ENCODE measurements at regions not wholly inside any gene's neighbourhood (a gene's known extent, or its start where the extent isn't known, plus 50 kb on each side); places are given as distances from the start of the nearest gene placed in this dataset.

DNA sequence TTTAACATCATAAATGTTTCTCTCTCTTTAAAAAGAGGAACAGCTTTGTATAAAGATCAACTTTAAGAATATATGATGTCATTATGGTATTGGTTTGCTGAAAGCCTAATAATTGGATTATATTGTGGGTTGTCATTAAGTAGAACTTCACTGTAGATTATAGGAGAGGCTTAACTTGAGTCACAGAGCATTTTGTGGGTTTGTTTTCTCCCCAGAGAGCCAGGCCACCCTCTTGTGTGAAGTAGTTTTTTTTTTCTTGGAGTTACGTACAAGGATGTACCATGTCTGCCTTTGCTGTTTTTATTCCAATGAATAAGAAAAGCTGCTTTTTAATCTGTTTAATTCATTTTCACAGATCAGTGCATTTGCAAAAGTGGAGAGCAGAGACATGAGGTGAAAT lies 354.8 kb upstream of the TBL1XR1 start:
- in situ Hi-C loops (cut with HindIII; ENCODE audit: low sequenced_read_pairs), result no loop called here

DNA sequence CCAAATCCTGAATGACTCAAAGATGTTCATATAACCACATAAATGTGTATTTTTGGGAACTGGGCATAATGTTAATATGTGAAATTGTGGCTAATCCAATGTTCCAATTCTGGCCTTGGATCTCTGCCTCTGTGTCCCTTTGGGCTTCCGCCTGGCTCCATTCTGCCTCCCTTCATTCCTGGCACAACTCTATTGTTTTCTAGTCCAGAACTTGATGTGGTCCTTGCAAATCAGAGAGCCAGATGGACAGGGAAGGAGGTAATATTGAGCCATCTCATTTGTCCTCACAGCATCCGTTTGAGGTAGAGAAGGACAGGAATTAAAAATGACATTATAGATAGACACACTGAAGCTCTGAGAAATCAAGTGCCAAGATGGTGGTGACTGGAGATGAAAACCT lies 355.7 kb upstream of the TBL1XR1 start:
- in situ Hi-C loops (cut with HindIII; ENCODE audit: low sequenced_read_pairs), result no loop called here

DNA sequence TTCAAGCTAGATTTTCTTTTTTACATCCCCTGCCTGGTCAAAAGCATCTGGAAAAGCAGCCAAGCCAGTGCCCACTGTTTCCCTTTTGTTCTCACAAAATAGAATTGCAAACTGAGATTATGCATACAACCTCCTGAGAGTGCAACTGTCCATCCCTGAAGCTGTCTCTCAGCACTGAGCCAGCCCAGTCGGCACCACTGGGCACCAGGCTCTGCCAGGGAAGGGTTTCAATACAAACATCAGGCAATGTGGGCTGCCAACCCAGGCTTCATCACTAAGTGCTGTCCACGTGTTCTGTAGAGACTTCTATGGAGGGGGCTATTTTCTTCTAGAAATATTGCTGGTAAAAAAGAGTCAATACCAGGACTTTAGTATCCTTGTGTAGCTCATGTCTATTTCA lies 356.3 kb upstream of the TBL1XR1 start:
- in situ Hi-C loops (cut with HindIII; ENCODE audit: low sequenced_read_pairs), result no loop called here

DNA sequence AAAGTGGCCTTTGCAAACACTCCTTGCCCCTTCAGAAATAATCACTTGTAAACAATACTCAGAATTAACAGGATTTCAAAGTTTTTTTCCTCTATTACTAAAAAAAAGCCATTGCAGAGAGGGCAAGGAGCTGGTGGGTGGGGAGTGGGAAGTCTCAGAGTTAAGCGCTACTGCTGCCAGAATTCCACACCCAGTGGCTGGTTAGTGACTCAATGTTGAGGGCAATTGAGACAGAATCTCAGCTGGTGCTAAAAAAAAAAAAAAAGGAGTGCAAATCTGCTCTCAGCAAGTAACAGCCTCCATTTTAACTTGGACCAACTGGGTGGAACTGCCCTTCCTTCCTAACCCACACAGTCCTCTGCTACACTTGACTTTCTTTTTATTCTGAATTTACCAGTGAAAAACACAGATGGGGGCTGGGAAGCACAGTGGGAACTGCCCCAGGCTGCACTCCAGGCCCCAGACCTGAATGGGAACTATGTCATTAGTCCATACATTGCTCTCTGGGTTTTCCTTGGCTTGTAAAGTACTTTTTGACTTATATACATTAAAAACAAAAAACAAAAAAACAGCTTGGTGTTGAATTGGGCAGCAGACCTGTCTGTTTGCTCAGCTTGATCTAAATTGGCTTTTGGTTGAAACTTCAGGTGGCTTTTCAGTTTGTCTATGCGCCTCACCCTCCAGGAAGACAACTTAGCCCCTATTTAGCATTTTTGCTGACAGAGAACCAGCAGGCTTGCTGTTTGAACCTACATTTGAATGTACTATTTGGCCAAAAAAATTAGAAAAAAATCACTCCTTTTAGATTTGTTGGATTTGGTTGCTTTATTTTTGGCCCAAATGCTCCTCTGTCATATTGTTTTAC lies 357.8 kb upstream of the TBL1XR1 start:
- in situ Hi-C loops (cut with HindIII; ENCODE audit: low sequenced_read_pairs), result no loop called here

DNA sequence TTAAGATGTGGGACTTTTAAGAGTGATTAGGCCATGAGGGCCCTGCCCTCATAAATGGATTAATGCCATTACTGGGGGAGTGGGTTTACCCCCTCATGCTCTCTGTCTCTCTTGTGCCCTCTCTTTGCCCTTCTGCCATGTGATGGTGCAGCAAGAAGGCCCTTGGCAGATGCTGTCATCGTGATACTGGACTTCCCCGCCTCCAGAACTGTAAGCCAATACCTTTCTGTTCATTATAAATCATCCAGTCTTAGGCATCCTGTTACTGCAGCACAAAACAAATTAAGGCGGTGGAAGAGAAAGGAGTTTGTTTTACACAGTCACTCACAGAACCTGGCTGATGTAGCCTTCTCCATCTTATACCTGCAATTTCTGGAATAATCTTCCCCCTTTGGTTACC lies 360.3 kb upstream of the TBL1XR1 start:
- in situ Hi-C loops (cut with HindIII; ENCODE audit: low sequenced_read_pairs), result no loop called here

DNA sequence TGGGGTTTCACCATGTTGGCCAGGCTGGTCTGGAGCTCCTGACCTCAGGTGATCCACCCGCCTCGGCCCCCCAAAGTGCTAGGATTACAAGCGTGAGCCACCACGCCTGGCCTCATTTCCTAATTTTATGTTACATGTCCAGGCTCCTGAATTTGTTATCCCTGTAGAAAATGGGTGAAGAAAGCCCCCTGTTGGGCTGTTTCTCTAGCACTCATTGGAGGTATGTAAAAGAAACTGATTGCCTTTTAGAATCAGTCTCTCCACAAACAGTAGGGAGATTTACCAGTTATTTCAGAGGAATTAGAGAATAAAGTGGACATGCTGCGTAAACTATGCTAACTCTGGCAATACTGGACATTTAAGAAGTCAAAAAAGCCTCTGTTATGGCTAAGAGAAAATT lies 364.1 kb upstream of the TBL1XR1 start:
- in situ Hi-C loops (cut with HindIII; ENCODE audit: low sequenced_read_pairs), result no loop called here

DNA sequence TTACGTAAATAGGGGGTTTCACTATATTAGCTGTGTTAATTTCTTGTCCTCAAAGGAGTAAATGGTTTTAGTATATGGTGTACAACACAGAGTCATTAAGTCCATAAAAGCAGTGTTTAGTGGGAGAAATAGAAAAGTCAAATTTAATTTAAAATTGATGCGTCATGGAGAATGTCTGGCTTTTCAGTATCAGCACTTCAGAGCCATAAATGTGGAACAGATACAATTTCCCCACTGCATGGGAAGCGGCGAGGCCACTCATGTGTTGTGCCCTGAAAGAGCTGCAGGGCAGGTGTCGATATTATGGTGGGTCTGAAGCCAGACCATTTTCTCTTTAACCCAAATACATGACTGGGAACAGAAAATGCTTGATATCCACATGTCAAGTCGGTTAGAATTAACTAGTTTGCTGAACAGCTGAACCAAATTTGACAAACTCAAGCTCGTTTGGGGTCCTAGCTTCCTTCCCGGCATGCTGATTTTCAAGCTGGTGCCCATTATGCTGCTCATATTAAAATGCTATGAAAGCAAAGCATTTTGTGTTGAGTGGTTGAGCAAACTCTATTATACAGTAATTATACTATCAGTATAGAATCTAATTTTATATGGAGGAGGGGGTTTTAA lies 364.6 kb upstream of the TBL1XR1 start:
- in situ Hi-C loops (cut with HindIII; ENCODE audit: low sequenced_read_pairs), result no loop called here

DNA sequence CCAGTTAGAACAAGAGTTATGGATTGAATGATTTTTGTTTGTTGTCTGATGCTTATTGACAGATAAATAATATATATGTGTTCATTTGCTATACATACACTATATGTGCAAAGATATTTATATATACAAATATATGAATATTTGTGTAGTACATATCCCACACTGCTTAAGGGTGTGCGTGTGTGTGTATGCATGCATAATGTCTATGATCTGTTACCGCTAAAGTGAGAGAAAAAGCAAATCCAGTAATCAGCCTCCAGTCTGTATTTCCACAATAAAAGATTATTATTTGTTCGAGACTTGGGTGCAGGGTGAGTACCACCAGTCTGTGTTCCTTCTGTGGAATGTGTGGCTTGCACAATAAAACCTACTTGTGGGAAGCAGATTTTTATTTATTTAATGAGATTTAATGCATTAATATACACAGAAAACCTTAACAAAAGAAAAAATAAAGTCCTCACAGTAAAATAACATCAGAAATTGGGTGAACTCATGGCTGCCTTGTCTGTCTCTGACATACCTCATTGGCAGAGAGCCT lies 366.0 kb upstream of the TBL1XR1 start:
- in situ Hi-C loops (cut with HindIII; ENCODE audit: low sequenced_read_pairs), result no loop called here

DNA sequence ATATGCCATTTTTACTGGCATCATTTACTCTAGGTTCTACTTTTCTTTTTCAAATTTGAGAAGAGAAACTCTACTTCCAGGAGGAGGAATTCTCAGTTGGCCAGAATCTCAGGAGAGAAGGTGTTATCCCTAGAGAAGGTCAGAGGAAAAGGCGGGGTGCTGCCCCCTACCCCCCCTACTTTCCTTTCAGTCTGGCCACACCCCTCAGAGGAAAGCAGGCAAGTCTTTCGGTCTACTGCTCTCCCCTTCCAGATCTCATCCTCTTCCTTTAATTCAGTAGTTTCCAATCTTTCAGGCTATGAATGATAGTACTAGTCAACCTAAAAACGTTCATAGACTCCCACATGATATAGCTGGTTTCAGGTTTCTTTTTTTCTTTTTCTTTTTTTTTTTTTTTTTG lies 366.5 kb upstream of the TBL1XR1 start:
- in situ Hi-C loops (cut with HindIII; ENCODE audit: low sequenced_read_pairs), result no loop called here

DNA sequence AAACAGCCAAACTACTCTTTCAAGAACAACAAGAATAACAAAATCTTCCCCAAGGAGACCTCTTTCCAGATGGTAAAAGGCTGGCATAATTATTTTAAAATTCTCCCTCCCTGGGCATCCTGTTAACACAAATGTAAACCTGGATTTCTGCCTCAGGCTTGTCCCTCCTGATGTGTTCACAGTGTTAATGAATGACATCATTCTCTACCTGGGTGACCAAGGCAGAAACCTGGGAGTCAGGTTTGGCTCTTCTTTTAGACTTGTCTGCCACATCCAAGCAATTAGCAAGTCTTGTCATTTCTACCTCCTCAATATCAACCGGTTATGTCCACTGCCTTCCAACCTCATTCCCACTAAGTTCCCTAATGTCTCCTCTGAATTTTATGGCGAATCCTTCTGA lies 368.7 kb upstream of the TBL1XR1 start:
- in situ Hi-C loops (cut with HindIII; ENCODE audit: low sequenced_read_pairs), result no loop called here

DNA sequence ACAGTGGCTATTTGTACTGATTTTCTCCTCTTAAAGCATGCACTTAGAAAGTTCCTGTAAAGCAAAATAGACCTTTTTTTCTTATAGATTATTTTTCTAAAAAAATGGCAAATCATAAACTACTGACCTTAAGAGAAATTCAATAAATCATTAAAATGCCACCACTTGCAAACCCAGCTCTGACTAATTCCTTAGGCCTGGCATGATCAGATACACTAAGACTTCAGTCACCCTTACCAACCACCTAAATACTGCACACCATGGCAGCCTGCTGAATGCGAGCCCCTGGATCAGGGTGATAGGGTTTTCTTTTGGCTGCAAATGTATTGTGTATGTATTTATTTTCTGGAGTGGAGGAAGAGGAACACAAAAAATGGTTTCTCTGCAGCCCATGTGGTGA lies 370.6 kb upstream of the TBL1XR1 start:
- in situ Hi-C loops (cut with HindIII; ENCODE audit: low sequenced_read_pairs), result no loop called here

DNA sequence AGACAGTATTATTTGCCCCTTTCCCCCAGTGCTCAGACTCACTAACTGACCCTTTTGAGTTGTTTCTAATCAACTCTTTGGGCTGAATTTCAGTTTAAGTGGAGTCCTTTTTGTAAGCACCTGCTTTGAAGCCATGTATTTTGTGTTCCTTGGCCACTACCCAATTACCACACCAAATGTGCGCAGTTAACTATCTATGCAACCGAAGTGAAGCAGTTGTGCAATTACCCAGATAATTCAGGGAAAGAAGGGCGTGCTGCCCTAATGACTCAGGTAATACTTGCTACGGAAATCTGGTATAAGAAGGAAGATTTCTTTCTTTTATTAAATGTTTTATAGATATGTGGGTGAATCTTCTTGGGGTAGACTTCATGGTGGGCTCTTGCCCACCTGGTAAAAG lies 371.9 kb upstream of the TBL1XR1 start:
- in situ Hi-C loops (cut with HindIII; ENCODE audit: low sequenced_read_pairs), result no loop called here

DNA sequence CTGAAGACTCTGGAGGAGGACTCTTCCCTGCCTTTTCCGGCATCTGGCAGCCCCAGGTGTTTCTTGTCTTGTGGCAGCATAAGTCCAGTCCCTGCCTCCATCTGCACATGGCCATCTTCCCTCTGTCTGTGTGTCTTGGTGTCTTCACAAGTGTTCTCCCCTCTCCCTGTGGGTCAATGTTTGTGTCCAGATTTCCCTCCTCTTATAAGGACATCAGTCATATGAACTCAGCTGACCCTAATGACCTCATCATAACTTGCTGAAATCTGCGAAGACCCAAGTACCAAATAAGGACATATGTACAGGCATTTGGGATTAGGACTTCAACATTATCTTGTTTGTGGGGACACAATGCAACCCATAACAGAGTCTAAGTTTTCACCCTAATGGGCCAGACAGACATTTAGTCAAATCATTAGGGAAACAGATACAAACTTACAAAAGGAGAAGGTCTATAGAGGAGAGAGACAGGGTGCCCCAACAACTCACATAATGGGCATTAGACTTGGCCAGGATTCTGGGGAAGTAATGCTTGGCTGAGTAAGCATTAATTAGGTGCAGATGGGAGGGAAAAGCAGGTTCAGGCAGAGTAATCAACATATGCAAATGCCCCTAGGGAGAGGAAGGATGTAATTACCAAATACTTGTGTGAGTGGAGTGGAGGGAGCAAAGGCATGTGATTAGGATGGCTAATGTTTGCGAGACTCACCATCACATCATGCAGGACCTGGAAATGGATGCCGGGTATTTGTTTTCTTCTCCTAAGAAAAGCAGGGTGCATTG lies 372.8 kb upstream of the TBL1XR1 start:
- in situ Hi-C loops (cut with HindIII; ENCODE audit: low sequenced_read_pairs), result no loop called here

DNA sequence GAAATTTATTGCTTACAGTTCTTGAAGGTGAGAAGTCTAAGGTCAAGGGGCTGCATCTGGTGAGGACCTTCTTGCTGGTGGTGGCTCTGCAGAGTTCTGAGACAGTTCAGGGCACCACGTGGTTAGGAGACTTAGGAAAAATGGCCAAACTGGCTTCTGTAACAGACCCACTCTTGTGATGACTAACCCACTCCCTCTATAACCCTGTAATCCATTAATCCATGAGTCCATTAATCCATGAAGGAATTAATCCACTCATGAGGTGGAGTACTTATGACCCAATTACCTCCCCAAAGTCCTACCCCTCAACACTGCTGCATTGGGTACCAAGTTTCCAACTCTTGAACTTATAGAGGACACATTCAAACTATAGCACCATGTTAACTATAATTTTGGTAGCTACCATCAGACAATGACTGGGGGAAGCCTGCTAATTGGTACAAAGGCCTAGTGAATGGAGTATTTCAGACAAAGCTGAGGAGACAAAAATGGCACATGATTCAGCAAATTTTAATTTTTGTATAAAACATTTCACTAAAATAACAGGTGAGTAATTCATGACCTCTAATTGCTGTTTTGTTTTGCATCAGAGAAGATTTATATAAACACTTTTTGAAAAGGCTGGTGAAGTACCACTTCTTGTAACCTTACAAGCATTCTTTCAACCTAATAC lies 374.1 kb upstream of the TBL1XR1 start:
- in situ Hi-C loops (cut with HindIII; ENCODE audit: low sequenced_read_pairs), result no loop called here

DNA sequence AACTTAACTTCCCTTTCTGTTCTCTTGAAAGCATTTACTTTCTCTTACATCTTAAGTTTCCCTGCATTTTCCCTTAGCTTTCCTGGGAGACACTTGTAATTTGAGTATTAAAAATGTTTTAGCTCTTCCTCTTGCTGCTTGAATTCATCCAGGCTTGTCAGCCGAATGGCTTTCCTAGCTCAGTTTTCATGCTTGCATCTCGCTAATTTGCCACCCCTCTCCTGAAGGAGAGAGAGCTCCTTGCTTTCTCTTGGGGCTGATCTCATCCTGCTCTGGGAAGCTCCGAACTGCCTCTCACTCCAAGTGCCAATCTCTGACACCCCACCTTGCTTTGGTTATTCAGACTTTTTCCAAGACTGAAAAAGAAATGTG lies 374.6 kb upstream of the TBL1XR1 start:
- in situ Hi-C loops (cut with HindIII; ENCODE audit: low sequenced_read_pairs), result no loop called here

DNA sequence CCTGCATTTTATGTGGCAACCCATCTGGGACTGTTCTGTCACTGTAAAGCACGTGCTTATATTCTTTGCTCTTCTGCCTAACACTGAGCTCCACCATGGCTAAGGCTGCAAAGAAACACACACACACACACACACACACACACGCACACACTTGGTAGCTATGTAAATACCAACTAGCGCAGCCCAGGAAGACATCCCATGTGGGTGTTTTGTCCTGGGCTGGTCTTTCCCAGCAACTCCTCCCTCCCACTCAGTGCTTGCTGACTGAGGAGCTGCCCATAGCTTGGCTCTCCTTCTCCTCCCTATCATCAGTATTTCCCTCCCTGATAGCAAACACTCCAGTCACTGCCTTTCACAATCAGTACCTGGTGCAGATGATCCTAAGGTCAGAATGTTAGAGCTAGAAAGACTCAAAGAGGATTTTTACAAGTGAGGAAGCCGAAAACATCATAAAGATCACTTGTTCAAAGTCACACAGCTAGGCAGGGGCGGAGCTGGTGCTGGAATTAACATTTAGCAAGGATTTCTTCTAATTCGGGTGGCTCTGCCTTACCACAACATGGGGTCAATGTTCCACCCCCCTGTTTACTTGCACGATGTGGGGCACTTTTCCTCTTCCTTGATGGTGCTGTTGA lies 377.1 kb upstream of the TBL1XR1 start:
- in situ Hi-C loops (cut with HindIII; ENCODE audit: low sequenced_read_pairs), result no loop called here

DNA sequence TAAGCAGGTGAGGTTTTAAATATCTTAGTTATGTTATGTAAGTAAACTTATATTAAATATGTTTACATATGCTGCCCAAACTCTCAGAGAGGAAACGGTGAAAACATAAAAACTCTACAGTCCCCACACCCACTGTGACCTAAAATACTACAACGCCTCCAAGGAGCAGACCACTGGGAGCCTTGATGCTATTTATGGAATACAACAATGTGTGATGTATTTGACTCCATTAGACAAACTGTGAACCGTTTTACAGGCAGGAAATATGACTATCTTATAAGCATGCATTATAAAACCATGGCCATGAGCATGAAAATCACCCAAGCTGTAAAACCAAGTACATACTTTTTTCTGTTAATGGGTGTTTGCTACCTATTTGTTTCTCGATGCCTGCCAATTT lies 379.5 kb upstream of the TBL1XR1 start:
- in situ Hi-C loops (cut with HindIII; ENCODE audit: low sequenced_read_pairs), result no loop called here

DNA sequence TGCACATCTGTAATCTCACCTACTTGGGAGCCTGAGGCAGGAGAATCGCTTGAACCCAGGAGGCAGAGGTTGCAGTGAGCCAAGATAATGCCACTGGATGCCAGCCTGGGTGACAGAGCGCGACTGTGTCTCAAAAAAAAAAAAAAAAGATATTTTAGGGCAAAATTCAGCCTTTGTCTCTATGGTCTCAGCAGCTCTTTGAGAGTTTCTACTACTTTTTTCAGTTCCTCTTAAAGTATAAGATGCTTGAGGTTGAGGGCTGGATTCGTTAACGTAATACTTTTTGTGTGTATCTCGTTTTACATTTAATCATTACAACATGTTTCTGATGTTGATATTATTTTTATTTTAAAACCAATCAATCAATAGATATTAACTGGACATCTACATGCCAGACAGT lies 381.2 kb upstream of the TBL1XR1 start:
- in situ Hi-C loops (cut with HindIII; ENCODE audit: low sequenced_read_pairs), result no loop called here

DNA sequence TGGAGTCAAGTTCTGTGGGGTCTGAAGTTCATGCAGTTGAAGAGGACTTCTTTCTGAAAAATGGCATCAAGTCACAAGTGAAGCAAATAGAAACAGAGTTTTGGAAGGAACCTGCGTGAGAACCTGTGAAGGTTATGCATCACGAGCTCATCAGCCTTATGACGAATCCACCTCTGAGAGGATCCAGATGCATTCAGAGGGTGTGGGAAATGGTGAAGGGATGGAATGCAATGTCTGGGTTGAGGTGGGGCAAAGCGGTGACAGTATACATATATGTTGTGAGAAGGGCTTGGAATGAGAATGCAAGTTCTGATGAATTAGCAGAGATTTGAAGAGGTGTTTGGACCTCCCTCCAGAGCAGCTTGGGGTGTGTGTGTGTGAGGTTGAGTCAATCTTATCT lies 382.1 kb upstream of the TBL1XR1 start:
- in situ Hi-C loops (cut with HindIII; ENCODE audit: low sequenced_read_pairs), result no loop called here

DNA sequence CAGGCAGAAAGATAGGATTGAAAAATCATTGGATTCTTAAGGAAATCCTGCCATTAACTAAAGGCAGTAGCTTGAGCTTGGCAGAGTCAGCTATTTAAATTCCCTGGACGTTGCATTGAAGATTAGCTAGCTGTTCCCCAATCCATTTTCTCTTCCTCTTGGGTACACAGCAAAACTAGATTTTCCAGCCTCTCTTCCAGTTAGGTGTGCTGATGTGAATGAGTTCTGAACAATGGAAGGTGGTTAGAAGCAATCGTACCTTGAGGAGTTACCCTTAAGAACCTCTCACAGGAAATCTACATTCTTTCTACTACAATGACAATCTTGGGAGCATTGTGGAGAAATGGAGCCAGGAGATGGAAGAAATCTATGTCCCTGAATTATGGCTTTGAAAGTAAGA lies 383.2 kb upstream of the TBL1XR1 start:
- in situ Hi-C loops (cut with HindIII; ENCODE audit: low sequenced_read_pairs), result no loop called here

DNA sequence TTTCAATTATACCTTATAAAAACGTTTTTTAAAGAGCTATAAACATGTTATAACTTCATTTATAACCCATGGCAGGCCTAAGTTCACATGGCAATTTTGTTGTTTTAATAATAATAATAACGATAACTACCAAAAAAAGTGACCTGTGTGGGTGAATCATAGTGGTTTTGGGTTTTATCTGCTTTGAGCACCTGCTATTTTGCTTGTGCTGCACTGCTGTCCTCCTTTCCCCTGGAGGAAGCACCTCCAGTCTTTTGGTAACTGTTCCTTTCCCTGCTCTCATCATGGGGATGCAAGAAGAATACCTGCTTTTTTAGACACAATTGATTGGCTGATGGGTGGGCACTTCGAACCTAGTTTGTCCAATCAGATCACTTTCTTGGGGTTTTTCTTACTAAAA lies 388.0 kb upstream of the TBL1XR1 start:
- in situ Hi-C loops (cut with HindIII; ENCODE audit: low sequenced_read_pairs), result no loop called here
